B cell (primary cell): ENCODE measurements at regions not wholly inside any gene's neighbourhood (a gene's known extent, or its start where the extent isn't known, plus 50 kb on each side); places are given as distances from the start of the nearest gene placed in this dataset.

ENCODE experiments used
- CTCF ChIP-seq: fragments of 200-600 bp; IDR thresholded peaks from one replicate; pipeline ENCODE4 v1.8.0; 2022; ENCODE audit warnings: antibody characterized with exemption, mild to moderate bottlenecking
- EZH2 ChIP-seq: IDR thresholded peaks from 2 replicates; pipeline ENCODE4 v1.6.1; 2012; ENCODE audit warnings: borderline replicate concordance, low read depth, mild to moderate bottlenecking, moderate library complexity, low read length; ENCODE audit not compliant: insufficient read depth, poor library complexity, severe bottlenecking

GRCh38 chr5:38077652-38078051 lies 180.7 kb upstream of the EGFLAM start:
- TF ChIP-seq CTCF (no peak), EZH2 (no peak)
